Adrenal gland (tissue), 5 donors: ENCODE measurements at regions not wholly inside any gene's neighbourhood (a gene's known extent, or its start where the extent isn't known, plus 50 kb on each side); places are given as distances from the start of the nearest gene placed in this dataset.

Source experiments
- POLR2A ChIP-seq, 2 donors: fragments of 450-650 bp; IDR thresholded peaks; one replicate each; pipeline ENCODE4 v1.6.1; 2017; ENCODE audit warnings: antibody characterized with exemption in 2 of 2, mild to moderate bottlenecking in 2 of 2, moderate library complexity in 1 of 2
- TF ChIP-seq, protein P1 (sequence below), 6 experiments: fragments of 450-650 bp in 4 of 6; fragments of 200-600 bp in 2 of 6; sonication (generic) in 1 of 6; IDR thresholded peaks; 1 replicate in 5 of 6; 2 replicates in 1 of 6; pipeline versions ENCODE4 v1.5.1 to v1.8.0; 2016 to 2021; ENCODE audit warnings: antibody characterized with exemption in 6 of 6, mild to moderate bottlenecking in 2 of 6, moderate library complexity in 1 of 6
- donor health status: DM: no; HTN: no; CAD: no.

GRCh38 chr7:80335511-80336231, 176.2 kb downstream of the GNAT3 start:
- TF ChIP-seq, protein P1, sequence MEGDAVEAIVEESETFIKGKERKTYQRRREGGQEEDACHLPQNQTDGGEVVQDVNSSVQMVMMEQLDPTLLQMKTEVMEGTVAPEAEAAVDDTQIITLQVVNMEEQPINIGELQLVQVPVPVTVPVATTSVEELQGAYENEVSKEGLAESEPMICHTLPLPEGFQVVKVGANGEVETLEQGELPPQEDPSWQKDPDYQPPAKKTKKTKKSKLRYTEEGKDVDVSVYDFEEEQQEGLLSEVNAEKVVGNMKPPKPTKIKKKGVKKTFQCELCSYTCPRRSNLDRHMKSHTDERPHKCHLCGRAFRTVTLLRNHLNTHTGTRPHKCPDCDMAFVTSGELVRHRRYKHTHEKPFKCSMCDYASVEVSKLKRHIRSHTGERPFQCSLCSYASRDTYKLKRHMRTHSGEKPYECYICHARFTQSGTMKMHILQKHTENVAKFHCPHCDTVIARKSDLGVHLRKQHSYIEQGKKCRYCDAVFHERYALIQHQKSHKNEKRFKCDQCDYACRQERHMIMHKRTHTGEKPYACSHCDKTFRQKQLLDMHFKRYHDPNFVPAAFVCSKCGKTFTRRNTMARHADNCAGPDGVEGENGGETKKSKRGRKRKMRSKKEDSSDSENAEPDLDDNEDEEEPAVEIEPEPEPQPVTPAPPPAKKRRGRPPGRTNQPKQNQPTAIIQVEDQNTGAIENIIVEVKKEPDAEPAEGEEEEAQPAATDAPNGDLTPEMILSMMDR (IDR thresholded peaks at IDR 0.05): no peak
- TF ChIP-seq POLR2A (IDR thresholded peaks at IDR 0.05): no peak
